ENCODE measurements at regions not wholly inside any gene's neighbourhood (a gene's known extent, or its start where the extent isn't known, plus 50 kb on each side); places are given as distances from the start of the nearest gene placed in this dataset.

DNA sequence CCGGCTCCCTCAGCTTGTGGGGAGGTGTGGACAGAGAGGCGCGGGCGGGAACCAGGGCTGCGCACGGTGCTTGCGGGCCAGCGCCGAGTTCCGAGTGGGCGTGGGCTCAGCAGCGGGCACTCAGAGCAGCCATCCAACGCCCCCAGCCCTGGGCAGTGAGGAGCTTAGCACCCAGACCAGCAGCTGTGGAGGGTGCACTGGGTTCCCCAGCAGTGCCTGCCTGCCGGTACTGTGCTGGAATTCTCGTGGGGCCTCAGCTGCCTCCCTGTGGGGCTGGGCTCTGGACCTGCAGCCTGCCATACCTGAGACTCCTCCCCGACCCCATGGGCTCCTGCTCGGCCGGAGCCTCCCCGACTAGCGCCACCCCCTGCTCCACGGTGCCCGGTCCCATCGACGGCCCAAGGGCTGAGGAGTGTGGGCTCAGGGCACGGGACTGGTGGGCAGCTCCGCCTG, 92.7 kb downstream of the MANEA start:
- TF ChIP-seq POLR2AphosphoS5 (IDR thresholded peaks at IDR 0.05): no peak
- TF ChIP-seq RAD21 (conservative IDR thresholded peaks at IDR 0.05): no peak
- TF ChIP-seq EZH2 (IDR thresholded peaks at IDR 0.05; ENCODE audit: borderline replicate concordance, insufficient read depth, low read length, poor library complexity, severe bottlenecking): no peak
- TF ChIP-seq, protein P1, sequence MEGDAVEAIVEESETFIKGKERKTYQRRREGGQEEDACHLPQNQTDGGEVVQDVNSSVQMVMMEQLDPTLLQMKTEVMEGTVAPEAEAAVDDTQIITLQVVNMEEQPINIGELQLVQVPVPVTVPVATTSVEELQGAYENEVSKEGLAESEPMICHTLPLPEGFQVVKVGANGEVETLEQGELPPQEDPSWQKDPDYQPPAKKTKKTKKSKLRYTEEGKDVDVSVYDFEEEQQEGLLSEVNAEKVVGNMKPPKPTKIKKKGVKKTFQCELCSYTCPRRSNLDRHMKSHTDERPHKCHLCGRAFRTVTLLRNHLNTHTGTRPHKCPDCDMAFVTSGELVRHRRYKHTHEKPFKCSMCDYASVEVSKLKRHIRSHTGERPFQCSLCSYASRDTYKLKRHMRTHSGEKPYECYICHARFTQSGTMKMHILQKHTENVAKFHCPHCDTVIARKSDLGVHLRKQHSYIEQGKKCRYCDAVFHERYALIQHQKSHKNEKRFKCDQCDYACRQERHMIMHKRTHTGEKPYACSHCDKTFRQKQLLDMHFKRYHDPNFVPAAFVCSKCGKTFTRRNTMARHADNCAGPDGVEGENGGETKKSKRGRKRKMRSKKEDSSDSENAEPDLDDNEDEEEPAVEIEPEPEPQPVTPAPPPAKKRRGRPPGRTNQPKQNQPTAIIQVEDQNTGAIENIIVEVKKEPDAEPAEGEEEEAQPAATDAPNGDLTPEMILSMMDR (IDR thresholded peaks at IDR 0.05; ENCODE audit: poor library complexity, severe bottlenecking): no peak
- TF ChIP-seq REST (IDR thresholded peaks at IDR 0.05; ENCODE audit: borderline replicate concordance): no peak
- no peak for TF ChIP-seq MXI1 (conservative IDR thresholded peaks at IDR 0.05; ENCODE audit: poor library complexity, severe bottlenecking)
- no peak for TF ChIP-seq SMC3 (conservative IDR thresholded peaks at IDR 0.05; ENCODE audit: poor library complexity)
- TF ChIP-seq EP300 (conservative IDR thresholded peaks at IDR 0.05; ENCODE audit: poor library complexity, severe bottlenecking): no peak
